ENCODE measurements at regions not wholly inside any gene's neighbourhood (a gene's known extent, or its start where the extent isn't known, plus 50 kb on each side); places are given as distances from the start of the nearest gene placed in this dataset.
"Not testable (repeated sequence)": the region's sequence is repeated elsewhere in the genome, so short reads cannot be mapped to it uniquely, and the experiment has no call there.

- no peak for ATAC-seq
Observed at GRCh38 chr3:164371681-164372080, 706.6 kb downstream of the SI start.

- ATAC-seq = no peak
Observed at GRCh38 chr3:164370970-164371369, 707.3 kb downstream of the SI start.

GRCh38 chr3:164365242-164365641 lies 713.1 kb downstream of the SI start:
- ATAC-seq = no peak

GRCh38 chr3:164364111-164364510 lies 714.2 kb downstream of the SI start:
- no peak for ATAC-seq

GRCh38 chr3:164360738-164361406 lies 717.4 kb downstream of the SI start:
- no peak for ATAC-seq

GRCh38 chr3:164360078-164360578 lies 718.2 kb downstream of the SI start:
- no peak for ATAC-seq

- ATAC-seq = no peak
Observed at GRCh38 chr3:164352991-164353390, 725.3 kb downstream of the SI start.

- no peak for ATAC-seq
Observed at GRCh38 chr3:164351131-164351530, 727.2 kb downstream of the SI start.

GRCh38 chr3:164342206-164342605 lies 736.1 kb downstream of the SI start:
- ATAC-seq = not testable (repeated sequence)

GRCh38 chr3:164341086-164341485 lies 737.2 kb downstream of the SI start:
- ATAC-seq = no peak

GRCh38 chr3:164340273-164340672 lies 738.0 kb downstream of the SI start:
- no peak for ATAC-seq

- ATAC-seq = no peak
Observed at GRCh38 chr3:164332831-164333802, 745.2 kb downstream of the SI start.

- ATAC-seq = no peak
Observed at GRCh38 chr3:164326714-164327113, 751.6 kb downstream of the SI start.

- ATAC-seq = no peak
Observed at GRCh38 chr3:164320962-164321361, 757.3 kb downstream of the SI start.

- no peak for ATAC-seq
Observed at GRCh38 chr3:164306042-164306441, 772.3 kb downstream of the SI start.

- no peak for ATAC-seq
Observed at GRCh38 chr3:164303894-164304293, 774.4 kb downstream of the SI start.

GRCh38 chr3:164302622-164303021 lies 775.7 kb downstream of the SI start:
- no peak for ATAC-seq

- ATAC-seq = not testable (repeated sequence)
Observed at GRCh38 chr3:164291486-164291885, 786.8 kb downstream of the SI start.

GRCh38 chr3:164278550-164278949 lies 799.7 kb downstream of the SI start:
- ATAC-seq = no peak

GRCh38 chr3:164267053-164267452 lies 811.2 kb downstream of the SI start:
- no peak for ATAC-seq

- ATAC-seq = no peak
Observed at GRCh38 chr3:164250923-164251322, 827.4 kb downstream of the SI start.

- no peak for ATAC-seq
Observed at GRCh38 chr3:164236851-164237250, 841.4 kb downstream of the SI start.

- ATAC-seq = no peak
Observed at GRCh38 chr3:164235289-164236028, 842.8 kb downstream of the SI start.
